Stimulated activated CD8-positive, alpha-beta memory T cell treated with anti-CD3 and anti-CD28 coated beads, Interleukin-4, amount 100 ng/mL, for 48 hours (primary cell): ENCODE measurements at regions not wholly inside any gene's neighbourhood (a gene's known extent, or its start where the extent isn't known, plus 50 kb on each side); places are given as distances from the start of the nearest gene placed in this dataset.

ENCODE experiments used
- DNase-seq: peaks from one replicate; pipeline ENCODE4 v3.0.0-alpha.2; 2020

DNA sequence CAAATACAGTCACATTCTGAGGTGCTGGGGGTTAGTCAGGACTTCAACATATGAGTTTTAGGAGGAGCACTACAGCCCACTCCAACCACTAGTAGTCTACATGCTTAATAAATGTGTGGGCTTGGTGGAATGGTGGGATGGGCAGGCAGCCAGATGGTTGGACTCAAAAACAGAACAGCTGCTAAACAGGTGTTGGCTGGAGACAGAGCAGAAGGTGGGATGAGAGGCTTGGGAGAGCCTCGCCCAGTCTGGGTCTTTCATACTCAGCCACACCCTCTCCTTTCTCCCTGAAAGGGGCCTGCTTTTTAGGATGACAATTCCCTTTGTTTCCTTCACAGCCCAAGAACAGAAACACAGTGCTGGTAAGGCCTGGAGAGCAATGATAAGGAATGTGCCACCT, 143.9 kb upstream of the KLHL29 start:
- no peak for DNase-seq

GRCh38 chr2:23241611-23242245, 143.3 kb upstream of the KLHL29 start:
- no peak for DNase-seq

DNA sequence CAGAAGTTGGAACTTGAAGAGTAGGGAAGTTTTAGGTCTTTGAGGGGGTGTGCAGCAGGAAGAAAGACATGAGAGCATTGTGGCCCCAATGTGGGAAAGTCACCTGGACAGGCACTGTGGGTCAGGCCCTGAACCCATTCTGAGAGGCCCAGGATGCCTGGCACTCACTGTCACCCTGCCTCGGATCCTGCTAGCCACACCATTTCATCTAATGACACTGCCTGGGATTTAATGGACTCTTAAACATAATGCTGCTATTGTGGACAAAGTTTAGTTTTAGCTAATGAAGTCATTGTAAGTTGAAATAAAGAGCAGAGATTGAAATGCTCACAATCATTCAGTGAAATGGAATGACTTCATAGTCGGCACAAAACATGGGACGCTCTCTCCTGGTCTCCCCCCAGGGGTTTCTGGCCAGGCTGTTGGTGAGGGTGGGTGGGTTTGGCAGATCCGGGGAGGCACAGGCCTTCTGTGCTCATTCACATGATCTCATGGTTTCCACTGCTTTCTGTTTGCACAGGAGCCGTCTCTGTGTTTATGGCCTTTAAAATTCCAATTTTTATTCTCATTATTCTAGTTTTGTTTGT, 141.8 kb upstream of the KLHL29 start:
- no peak for DNase-seq

DNA sequence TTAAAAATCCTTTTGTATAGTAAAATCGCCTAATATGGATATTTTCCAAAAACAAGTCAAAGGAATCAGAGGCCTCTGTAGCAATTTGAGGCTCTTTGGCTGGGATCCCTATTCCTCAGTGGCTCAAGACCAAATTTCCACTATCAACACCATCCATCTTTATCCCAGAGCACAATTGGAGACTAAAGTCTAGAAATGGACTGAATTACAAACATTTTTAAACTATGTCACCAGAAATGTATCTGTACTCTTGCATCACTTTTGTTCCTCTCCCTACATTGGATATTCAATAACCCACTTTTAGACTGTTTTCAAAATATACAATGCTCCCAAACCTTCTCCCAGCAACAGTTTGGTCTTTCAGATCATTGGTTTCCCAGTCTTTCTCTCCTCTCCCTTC, 140.4 kb upstream of the KLHL29 start:
- no peak for DNase-seq

DNA sequence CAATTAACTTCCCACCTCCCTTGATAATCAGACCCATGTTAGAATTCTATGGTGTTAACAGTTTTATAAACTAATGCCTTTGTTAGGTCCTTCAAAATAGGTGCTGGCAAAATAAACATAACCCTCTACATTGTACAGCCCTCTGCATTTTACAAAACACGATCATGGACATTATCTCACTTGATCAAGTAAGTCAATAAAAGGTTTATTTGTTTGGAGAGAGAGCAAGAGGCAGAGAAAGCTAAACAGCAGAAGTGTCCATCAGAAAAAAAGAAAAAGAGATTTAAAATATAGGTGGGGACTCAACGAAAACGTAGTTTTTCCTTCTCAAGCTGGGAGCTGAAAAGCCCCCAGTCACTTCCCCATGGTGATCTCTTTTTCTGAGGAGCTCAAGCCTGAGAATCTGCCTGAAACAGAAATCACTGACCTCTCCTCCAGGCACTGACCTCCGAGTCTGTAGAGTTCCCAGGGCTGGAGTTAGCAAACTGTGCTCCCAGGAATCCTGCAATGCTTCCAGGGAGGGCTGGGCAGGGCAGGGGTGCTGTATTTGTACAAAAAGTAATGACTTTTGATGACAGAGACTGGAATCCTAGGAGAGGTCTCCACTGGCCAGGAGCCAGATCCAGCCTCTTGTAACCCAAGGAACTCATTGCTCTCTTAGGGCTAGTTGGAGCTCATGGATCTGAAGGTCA, 137.8 kb upstream of the KLHL29 start:
- DNase-seq: no peak

- no peak for DNase-seq
Observed at GRCh38 chr2:23248667-23249066, 136.3 kb upstream of the KLHL29 start.

- no peak for DNase-seq
Observed at GRCh38 chr2:23249348-23249747, 135.6 kb upstream of the KLHL29 start.

GRCh38 chr2:23250371-23250770, 134.6 kb upstream of the KLHL29 start:
- DNase-seq: no peak

- DNase-seq: no peak
Observed at GRCh38 chr2:23256643-23257042, 128.3 kb upstream of the KLHL29 start.

DNA sequence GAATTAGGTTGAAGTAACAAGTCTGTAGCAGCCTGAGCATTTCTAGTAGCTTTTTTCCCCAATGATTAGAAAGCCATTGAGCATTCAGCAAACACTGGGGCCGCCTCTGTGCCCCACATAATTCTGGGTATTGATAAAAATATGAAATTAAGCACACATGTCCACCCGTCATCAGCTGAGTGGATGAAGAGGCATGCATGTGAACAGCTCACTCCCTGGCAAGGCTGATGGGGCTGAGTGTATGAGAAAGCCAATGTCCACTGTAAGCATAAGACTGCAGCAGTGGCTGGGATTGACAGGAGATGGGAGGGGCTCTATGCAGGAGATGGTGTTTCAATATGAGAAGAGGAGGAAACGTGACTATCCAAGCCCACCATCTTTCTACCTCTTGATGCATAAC, 124.4 kb upstream of the KLHL29 start:
- DNase-seq: no peak

DNA sequence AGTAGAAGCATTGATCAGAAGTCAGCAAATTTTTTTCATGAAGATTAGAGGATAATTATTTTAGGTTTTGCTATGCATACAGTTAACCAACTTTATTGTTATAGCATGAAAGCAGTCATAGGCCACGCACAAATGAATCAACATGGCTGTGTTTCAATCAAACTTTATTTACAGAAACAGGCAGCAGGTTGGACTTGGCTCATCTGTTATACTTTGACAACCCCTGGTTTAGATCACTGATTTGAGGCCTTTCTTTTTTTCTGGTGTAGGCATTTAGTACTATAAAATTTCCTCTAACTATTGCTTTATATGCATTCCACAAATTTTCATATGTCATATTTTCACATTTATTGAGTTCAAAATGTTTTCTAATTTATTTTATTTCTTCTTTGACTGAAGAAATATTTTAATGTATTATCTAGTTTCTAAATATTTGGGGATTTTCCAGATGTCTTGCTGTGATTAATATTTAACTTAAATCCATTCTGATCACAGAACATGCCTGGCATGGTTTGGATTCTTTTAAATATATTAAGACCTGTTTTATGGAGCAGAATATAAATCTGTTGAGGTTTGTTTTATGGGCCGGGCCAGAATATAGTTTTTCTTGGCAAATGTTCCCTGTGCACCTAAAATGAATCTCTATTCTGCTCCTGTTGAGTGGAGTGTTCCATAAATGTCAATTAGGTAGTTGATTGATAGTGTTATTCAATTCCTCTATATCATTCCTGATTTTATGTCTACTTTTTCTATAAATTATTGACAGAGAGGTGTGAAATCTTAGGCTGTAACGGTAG, 116.3 kb upstream of the KLHL29 start:
- DNase-seq: no peak

GRCh38 chr2:23269747-23270146, 115.2 kb upstream of the KLHL29 start:
- no peak for DNase-seq

- DNase-seq: no peak
Observed at GRCh38 chr2:23270810-23271209, 114.2 kb upstream of the KLHL29 start.

- DNase-seq: no peak
Observed at GRCh38 chr2:23271230-23271629, 113.7 kb upstream of the KLHL29 start.

DNA sequence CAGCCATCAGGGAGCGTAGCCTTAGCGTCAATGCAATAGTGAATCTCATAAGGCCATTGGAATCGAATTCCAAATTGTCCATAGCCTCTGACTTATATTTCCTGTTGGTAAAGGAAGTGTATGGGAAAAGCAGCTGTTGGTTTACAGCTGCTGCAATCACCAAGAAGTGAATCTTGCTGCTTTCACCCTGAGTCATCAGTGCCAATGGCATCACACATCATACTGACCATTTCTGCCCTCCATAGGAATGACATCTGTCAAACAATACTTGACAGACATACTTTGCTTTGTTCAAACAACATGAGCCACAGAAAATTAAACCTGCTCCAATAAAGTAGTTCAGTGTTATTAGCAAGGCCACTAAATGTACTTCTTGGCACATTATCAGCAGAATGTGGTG, 111.2 kb upstream of the KLHL29 start:
- DNase-seq: no peak

GRCh38 chr2:23280401-23280800, 104.6 kb upstream of the KLHL29 start:
- no peak for DNase-seq

DNA sequence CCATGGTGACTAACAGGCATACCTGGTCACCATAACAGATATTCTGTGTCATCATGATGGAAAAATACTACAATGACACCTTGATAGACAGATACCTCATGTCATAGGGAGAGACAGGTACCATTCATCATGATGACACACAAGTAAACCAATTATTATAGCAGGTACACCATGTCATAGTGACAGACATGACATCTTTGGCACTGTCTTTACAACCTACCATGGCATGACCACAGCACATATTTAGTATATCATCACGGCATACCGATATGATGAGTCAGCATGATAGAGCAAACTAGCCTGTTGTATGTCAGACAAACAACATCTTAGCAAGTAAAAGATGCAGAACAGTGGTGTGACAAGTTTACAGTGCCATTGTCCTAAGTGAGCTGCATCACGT, 101.3 kb upstream of the KLHL29 start:
- DNase-seq: no peak

DNA sequence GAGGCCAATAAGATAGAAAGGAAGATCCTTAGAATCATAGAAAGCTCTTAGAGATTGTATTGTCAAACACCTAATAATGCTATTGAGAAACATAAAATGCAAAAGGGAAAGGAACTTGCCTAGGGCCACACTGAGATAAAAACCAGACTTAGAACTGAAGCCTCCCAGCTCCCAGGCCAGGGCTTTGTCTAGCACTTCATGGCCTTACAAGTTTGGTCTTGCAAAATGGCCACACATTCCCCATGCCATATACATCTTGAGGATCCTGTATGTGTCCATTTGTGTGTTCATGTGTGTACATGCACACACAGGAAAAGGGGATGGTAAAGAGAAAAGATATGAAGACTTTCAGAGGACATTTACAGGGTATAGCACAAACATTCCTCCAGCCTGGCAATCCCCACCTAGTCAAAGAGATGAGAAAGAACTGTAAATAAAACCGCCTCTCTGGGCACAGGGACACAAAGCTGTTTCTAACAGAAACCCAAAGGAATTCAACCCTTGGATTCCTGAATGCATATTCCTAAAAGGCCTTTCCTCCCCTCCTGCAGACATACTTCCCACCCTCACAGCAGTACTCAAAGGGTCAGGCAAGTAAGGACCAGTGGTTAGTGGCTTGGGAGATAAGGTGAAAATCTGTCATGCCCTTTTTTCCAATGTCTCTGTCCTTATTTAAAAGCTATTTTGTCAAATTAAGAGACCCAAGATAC, 99.7 kb upstream of the KLHL29 start:
- DNase-seq: no peak

GRCh38 chr2:23286031-23286757, 98.8 kb upstream of the KLHL29 start:
- no peak for DNase-seq

DNA sequence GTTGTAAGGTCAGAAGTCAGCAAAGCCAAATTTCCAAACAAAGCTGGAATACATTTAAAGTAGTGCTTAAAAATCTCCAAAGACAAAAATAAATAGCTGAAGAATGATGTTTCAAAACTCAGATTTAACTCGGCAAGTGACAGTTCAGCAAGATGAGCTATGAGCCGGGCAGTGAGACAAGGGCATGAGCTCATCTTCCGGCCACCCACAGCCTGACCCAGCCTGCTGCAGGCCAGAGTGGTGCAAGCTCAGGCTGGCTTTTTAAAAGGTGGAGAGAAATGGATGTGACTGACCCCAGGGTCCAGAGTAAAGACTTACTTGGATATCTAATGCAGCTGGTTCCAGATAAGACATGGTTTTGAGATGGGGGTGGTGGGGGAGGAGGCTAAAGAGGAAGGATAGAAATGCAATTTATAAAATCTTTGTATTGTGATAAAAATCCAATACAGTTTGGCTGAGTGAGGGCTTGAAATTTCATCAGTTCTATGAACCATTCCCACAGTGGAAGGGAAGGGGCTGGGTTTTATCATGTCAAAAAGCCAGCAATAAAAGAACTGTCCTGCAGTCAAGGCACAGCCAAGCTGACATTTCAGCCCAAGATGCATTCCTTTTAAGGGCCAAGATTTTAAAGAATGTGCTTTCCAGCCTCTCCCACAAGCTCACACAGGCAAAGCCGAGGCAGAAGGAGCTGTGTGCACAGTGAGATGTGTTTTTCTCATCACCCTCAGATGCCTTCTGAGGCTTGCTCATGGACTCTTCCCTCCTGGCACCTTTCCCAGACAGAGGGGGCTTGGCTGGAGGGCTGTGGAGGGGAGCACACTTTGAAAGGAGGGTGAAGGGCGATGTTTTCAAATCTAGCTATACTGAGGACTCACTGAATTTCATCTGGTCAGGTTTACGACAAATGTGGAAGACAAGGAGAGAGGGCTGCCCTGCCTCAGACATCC, 97.9 kb upstream of the KLHL29 start:
- no peak for DNase-seq

DNA sequence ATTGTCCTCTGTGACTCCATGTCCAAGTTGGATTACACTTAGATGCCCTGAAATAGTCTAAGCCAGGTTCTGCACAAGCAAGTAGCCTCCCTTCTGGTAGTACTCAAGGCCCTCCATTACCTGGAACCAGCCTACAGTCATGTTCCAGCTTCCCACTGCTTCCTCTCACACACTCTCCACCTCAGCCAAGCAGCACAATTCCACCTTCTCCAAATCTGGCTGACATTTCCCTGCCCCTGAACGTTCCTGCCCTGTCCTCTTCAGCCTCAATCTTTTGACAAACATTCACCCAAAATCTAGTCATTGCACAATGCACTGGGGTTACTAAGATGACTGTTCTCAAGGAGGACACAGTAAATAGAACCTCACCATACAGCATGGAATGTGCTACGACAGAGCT, 95.3 kb upstream of the KLHL29 start:
- DNase-seq: no peak
